ENCODE measurements at regions not wholly inside any gene's neighbourhood (a gene's known extent, or its start where the extent isn't known, plus 50 kb on each side); places are given as distances from the start of the nearest gene placed in this dataset.

- TF ChIP-seq CTCF (conservative IDR thresholded peaks at IDR 0.05; ENCODE audit: low read length) (no peak), EZH2phosphoT487 (IDR thresholded peaks at IDR 0.05; ENCODE audit: borderline replicate concordance, low read depth, low read length) (no peak)
Observed at GRCh38 chr4:123083646-123084045, 161.2 kb upstream of the NUDT6 start.

Measured in OCI-LY7 (cell line).